Mononuclear cell (primary cell): ENCODE measurements at regions not wholly inside any gene's neighbourhood (a gene's known extent, or its start where the extent isn't known, plus 50 kb on each side); places are given as distances from the start of the nearest gene placed in this dataset.

Source experiments
- H3K27me3 ChIP-seq: 2 replicates; pipeline ENCODE4 v1.6.0; 2011; ENCODE audit warnings: low read length, control low read depth; ENCODE audit not compliant: insufficient read depth
- H3K4me1 ChIP-seq: 2 replicates; pipeline ENCODE4 v1.5.1; 2011; ENCODE audit warnings: mild to moderate bottlenecking, low read length, control low read depth; ENCODE audit not compliant: insufficient read depth
- H3K4me3 ChIP-seq: 2 replicates; pipeline ENCODE4 v1.5.1; 2011; ENCODE audit warnings: mild to moderate bottlenecking, low read length, moderate library complexity
- H3K9me3 ChIP-seq: 2 replicates; pipeline ENCODE4 v1.5.1; 2011; ENCODE audit warnings: low read depth, mild to moderate bottlenecking, control low read depth, low read length

DNA sequence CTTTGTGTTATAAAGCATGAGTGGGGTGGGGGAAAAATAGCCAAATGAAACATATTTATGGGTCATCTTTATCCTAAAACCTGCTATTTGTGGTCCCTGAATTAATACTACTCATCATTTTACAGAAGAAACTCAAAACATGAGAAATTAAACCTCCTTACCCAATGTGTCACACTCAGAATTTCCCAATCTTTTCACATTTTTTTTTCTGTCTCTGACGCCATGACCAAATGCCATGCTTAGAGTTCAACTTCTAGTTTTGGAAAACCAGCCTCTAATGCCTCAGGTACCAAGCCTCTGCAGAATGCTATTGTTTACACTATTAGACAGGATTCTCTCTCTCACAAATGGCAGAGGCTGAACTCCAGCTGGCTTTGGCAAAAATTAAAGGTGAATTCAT is 505.5 kb upstream of the WWC1 start:
- Histone ChIP-seq H3K4me3 (no peak overlapping the region), H3K4me1 (peaks cover 43% of the 10 kb centered on the region), H3K9me3 (no peaks in the 10 kb centered on the region), H3K27me3 (no peaks in the 10 kb centered on the region)

DNA sequence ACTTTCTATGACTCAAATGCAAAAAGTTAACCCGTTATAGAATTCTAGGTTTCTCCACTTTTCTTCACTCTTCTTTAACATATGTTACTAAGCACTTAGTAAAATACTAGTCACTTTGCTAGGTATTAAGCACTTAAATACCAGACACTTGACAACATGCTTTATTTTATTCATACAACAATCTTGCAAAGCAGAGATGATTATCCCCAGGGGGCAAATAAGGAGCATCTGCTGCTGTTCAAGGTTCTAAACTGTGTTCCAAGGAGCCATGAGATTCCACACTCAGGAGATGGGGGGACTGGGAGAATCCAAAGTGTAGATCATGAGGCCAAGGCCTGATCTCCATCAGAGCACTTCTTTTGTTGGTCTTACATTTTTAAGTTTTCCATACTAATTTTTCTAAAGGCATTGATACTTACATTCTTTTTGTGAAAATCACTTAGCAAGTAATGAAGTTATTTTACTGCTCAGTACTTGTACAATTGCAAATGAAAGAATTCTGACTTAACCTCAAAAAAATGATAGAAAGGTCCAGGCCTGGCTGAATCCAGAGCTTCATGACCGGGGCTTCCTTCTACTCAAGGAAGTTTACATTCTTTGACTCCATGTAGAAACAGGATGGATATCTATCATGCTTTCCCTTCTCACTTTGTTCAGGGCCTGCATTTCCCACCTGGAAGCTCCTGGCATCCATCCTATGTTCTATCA is 504.4 kb upstream of the WWC1 start:
- Histone ChIP-seq H3K4me1 (peaks cover 43% of the 10 kb centered on the region), H3K27me3 (no peaks in the 10 kb centered on the region), H3K4me3 (no peak overlapping the region), H3K9me3 (no peaks in the 10 kb centered on the region)

DNA sequence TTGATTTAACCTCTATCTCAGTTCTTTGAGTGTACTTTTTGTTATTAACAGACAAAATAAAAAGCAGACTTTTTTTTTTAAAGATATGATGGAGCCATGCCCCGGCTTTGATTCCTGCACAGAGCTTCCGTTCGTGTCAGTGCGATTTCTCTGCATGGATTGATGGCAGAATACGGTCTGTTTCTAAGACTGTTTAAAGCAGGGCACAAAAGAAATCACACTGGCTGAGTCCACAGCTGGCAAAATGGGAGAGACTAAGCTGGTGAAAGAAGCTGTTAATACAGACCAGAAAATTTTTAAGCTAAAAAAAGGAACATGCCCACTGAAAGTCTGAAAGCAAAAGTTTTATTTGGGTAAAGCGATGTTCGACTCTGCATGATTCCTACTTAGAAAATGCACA is 501.4 kb upstream of the WWC1 start:
- Histone ChIP-seq H3K4me1 (peaks cover 24% of the 10 kb centered on the region), H3K27me3 (no peaks in the 10 kb centered on the region), H3K4me3 (no peak overlapping the region), H3K9me3 (no peaks in the 10 kb centered on the region)

DNA sequence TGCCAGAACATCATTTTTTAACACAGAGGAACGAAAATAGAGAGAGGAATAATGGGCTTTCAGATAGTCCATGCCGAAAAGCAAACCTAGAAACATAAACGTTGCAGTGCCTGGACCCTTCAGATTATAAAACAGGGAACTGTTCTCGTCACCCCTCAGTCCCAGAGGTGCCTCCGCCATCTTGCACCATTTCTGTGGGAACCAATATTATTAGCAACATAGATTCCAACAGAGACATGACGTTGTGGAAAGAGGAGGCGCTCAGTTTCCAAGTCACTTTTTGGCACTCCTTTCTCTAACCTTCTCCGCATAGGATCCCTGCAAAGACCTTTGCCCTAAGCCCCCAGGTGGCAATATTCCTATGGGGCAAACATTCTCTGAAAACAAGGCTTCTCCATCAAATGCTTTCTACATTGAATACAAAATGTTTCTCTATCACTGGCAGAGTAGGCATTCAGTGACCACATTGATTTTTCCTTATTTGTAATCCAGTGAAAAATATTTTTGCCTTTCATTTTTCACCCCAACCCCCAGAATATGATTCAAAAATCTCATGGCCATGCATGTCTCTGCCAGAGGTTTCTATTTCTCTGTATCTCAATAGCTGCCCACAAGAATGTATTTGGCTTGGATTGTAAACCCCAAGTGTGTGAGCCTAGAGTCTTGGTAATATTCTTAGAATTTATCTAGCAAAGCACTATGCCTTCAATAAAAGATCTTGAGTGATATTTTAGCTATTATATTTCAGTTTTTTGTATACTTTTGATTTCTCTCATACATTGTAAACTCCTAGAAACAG is 500.8 kb upstream of the WWC1 start:
- Histone ChIP-seq H3K4me3 (no peak overlapping the region), H3K4me1 (peaks cover 19% of the 10 kb centered on the region), H3K27me3 (no peaks in the 10 kb centered on the region), H3K9me3 (no peaks in the 10 kb centered on the region)

DNA sequence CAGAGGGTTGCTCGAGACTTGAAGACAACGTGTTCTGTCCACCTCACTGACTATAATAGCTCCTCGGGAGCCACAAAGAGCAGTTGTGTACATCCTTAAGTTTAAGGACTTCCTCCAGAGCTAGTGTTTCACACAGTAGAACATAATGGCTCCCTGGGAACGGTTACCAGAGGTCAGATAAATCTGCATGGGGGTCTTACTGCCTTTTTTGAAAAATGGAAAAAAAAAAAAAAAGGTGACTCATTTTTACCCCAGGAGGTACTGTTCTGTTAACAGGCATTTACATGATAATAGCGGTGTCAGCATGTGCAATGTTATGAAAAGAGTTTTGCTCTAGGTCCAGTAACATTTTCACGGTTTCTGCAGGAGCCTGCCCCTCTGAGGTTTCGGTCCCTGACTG is 498.9 kb upstream of the WWC1 start:
- H3K4me1 ChIP-seq, result peaks cover 5% of the 10 kb centered on the region
- H3K9me3 ChIP-seq, result no peaks in the 10 kb centered on the region
- H3K27me3 ChIP-seq, result no peaks in the 10 kb centered on the region
- no peak overlapping the region for H3K4me3 ChIP-seq

DNA sequence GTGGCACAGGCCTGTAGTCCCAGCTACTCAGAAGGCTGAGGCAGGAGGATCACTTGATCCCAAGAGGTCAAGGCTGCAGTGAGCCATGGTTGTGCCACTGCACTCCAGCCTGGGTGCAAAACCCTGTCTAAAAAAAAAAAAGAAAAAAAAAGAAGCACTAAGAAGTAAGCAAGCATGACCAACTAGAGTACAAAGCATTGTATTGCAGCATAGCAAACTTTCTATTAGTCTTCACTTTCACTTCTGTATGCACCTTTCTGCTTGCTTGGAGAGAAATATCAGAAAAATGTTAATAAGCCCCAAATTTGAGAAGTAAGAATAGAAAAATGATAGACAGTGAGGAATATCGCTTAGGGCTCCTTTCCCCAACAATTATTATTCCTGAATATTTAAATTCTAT is 497.7 kb upstream of the WWC1 start:
- Histone ChIP-seq H3K4me3 (no peak overlapping the region), H3K4me1 (peaks cover 5% of the 10 kb centered on the region), H3K27me3 (no peaks in the 10 kb centered on the region), H3K9me3 (no peaks in the 10 kb centered on the region)

DNA sequence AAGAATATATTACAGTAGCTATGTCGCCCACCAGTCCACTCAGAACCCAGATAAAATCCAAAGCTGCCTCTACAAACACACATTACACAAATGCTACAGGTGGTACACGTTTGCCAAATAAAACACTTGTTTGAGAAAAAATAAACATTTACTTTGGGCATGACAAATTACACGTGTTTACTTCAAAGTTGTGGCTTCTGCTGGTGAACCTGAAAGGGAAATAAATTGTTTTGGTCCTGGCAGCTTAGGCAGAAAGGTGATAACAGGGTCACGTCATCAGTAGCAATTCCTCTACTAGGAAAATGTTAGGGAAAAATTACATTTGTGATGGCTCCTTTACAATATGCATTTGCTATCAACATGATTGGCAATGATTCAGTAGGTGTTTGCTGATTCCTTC is 497.3 kb upstream of the WWC1 start:
- Histone ChIP-seq H3K4me3 (no peak overlapping the region), H3K4me1 (peaks cover 5% of the 10 kb centered on the region), H3K27me3 (no peaks in the 10 kb centered on the region), H3K9me3 (no peaks in the 10 kb centered on the region)

DNA sequence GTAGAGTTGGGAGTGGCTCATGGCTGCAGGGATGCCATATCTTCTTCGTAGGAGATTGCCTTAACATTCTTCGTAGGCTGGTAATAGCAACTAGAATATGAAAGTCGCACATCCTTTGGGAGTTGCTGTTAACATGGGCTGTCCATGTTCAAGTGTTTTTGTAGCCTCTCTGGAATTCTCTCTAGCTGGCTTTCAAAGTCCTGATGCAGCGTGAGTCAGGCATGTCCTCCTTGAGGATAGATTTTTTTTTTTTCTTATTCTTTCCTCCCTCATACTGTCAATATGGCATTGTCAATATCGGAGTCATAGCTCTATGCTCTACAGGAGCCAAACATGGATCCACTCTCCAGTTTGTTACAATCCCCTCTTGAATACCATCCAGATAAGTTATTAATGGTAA is 494.8 kb upstream of the WWC1 start:
- Histone ChIP-seq H3K4me1 (peaks cover 5% of the 10 kb centered on the region), H3K9me3 (no peaks in the 10 kb centered on the region), H3K27me3 (no peaks in the 10 kb centered on the region), H3K4me3 (no peak overlapping the region)

DNA sequence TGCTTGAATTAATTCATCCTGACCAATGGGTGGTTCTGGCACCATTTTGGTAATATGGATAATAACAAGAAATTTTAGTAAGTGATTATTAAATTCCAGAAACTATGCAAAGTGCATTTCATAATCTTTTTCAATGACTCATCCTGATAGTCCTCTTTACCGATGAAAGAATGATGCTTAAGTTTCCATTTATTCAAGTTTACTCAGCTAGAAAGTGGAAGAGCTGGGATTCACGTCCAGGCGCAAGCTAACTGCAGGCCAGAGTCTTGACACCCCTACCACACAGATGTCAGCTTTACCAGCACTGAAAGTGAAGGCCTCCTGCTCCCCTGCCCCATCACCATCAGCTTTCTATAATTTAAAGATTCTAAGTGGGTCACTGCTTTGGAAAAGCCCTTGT is 493.5 kb upstream of the WWC1 start:
- no peaks in the 10 kb centered on the region for H3K27me3 ChIP-seq
- H3K9me3 ChIP-seq, result no peaks in the 10 kb centered on the region
- H3K4me3 ChIP-seq, result no peak overlapping the region
- H3K4me1 ChIP-seq, result peaks cover 5% of the 10 kb centered on the region

DNA sequence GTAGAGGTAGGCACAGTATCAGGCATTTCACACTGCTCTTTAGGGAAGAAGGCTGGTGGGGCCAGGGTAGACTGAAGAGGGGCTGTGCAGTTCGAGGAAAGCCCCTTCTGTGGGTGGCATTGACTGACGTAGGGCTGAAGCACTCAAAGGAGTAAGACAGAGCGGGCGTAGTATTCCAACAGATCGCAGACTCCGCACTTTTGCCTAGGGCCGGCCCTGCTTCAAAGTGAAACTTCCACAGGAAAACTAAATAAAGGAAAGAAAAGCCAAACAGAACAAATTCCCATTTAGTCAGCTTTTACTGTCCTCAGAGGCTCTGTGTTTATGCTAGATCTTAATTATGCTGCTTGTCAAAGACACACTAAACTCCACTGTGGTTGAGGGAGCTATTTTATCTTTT is 493.0 kb upstream of the WWC1 start:
- Histone ChIP-seq H3K27me3 (no peaks in the 10 kb centered on the region), H3K4me1 (peaks cover 3% of the 10 kb centered on the region)

DNA sequence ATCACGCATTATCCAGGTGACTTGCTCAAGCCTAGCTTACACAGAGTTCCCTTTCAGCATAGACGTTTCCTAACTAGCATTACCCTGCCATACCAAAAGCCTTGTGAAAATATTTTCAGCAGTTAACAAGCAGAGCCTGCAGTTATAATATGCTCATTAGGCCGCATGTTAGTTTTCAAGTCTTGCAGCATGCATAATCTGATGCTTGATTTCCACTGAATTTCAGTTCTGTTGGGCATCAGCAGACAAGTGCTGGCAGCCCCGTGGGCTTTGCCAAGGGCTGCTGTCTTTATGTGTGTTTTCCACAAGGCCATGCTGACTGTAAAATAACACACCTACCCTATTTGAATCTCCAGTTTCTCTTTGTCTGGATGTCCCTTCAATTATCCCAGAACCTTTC is 491.0 kb upstream of the WWC1 start:
- H3K27me3 ChIP-seq, result no peaks in the 10 kb centered on the region
- no peaks in the 10 kb centered on the region for H3K9me3 ChIP-seq
- no peak overlapping the region for H3K4me3 ChIP-seq
- no peaks in the 10 kb centered on the region for H3K4me1 ChIP-seq

More for the DNA sequence above, 493.0 kb upstream of the WWC1 start:
- Histone ChIP-seq H3K9me3 (no peaks in the 10 kb centered on the region), H3K4me3 (no peak overlapping the region)

DNA sequence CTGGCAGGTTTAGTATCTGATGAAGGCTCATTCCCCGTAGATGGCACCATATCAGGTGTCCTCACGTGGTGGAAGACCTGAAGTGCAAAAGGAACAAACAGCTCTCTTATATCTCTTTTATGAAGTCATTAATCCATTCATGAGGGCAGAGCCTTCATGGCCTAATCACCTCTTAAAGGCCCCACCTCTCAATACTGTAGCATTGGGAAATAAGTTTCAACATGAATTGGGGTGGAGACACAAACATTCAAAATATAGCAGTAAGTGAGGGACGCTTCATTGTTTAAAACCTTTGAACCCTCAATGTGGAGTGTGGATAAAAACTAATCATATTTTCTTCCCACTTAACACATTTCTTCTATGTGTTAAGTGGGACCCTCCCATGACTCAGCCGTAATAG is 489.4 kb upstream of the WWC1 start:
- Histone ChIP-seq H3K27me3 (no peaks in the 10 kb centered on the region), H3K9me3 (no peaks in the 10 kb centered on the region), H3K4me1 (no peaks in the 10 kb centered on the region), H3K4me3 (no peak overlapping the region)

DNA sequence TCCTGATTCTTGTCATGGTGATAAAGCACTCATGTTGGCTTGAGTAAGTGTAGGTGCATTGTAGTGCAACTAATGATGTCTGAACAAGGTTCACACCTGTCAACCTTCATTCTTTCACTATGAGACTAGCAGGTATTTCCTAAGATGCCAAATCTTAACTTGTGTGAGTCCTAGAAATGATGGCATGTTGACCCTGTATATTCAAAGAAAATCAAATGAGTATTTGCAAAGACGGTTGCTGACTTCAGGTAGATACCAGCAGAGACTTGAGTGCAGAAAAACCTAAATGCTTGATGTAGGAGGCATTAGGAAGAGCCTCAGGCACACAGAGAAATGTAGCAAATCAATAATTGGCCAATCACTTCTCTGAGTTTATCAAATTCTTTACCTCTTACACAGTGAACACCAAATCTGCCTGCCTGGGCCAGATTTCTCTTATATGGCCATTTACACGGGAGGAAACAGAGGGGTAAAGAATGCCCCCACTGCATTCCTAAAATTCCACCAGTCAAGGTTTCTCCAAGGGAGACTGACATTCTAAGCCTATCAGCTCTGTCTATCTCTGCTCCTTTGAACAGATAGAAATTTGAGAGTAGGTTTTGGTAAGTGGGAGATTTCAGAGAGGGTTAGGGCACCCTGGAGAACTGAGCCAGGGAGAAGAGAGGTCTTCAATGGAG is 488.6 kb upstream of the WWC1 start:
- no peaks in the 10 kb centered on the region for H3K9me3 ChIP-seq
- H3K27me3 ChIP-seq, result no peaks in the 10 kb centered on the region
- H3K4me1 ChIP-seq, result no peaks in the 10 kb centered on the region
- no peak overlapping the region for H3K4me3 ChIP-seq

DNA sequence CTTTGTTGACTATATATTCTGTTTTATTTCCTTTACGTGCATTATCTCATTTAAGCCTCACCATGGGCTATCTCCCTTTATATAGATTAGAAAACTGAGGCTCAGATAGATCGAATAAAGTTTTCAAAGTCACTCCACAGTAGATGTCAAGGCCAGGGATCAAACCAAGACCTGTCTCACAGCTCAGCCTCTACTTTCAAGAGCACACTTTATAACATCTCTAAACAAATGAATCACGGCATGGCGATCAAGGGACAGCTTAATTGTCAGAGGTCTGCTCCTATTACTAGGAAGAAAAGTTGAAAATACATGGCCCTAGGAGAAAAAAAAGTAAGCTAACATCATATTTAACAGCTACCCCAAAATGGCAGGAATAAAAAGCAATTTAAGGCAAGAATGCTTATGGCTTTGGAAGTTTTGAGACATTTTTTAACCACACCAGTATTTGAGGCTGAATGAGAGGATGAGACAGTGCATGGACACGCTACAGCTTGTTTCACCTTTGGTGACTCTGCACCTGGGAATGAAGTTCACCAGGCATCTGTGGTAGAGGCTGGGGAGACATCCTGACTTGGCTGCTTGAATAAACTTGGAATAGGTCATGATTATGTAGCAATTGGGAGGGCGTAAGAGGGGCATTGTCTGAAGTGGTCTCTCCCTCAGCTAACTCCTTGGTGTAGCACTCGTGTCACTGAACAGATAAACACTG is 486.8 kb upstream of the WWC1 start:
- no peak overlapping the region for H3K4me3 ChIP-seq
- H3K27me3 ChIP-seq, result no peaks in the 10 kb centered on the region
- no peaks in the 10 kb centered on the region for H3K9me3 ChIP-seq
- H3K4me1 ChIP-seq, result no peaks in the 10 kb centered on the region

DNA sequence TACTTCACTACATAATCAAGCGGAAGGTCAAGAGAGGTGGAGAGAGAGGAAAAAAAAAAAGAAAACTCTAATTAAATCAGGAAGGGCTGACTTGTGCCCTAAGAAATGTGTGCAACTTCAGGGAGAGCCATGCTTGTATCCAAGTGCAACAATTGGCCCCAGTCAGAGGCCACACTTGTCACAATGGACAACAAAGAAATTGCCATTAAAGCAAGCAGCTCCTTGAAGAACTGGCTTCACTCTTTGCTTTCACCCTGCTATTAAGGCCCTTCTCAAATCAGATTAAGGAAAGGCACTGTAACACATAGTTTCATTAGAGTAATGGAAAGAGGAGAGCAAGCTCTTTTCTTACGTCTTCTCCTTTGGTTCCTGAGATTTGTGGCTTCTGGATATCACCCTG is 480.9 kb upstream of the WWC1 start:
- Histone ChIP-seq H3K27me3 (no peaks in the 10 kb centered on the region), H3K4me3 (no peak overlapping the region), H3K9me3 (no peaks in the 10 kb centered on the region), H3K4me1 (no peaks in the 10 kb centered on the region)
